ENCODE measurements at regions not wholly inside any gene's neighbourhood (a gene's known extent, or its start where the extent isn't known, plus 50 kb on each side); places are given as distances from the start of the nearest gene placed in this dataset.

GRCh38 chr12:38053113-38053512, 263.5 kb upstream of the ALG10B start:
- TF ChIP-seq, protein P1, sequence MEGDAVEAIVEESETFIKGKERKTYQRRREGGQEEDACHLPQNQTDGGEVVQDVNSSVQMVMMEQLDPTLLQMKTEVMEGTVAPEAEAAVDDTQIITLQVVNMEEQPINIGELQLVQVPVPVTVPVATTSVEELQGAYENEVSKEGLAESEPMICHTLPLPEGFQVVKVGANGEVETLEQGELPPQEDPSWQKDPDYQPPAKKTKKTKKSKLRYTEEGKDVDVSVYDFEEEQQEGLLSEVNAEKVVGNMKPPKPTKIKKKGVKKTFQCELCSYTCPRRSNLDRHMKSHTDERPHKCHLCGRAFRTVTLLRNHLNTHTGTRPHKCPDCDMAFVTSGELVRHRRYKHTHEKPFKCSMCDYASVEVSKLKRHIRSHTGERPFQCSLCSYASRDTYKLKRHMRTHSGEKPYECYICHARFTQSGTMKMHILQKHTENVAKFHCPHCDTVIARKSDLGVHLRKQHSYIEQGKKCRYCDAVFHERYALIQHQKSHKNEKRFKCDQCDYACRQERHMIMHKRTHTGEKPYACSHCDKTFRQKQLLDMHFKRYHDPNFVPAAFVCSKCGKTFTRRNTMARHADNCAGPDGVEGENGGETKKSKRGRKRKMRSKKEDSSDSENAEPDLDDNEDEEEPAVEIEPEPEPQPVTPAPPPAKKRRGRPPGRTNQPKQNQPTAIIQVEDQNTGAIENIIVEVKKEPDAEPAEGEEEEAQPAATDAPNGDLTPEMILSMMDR (IDR thresholded peaks at IDR 0.05 in 2 of 3, conservative IDR thresholded peaks at IDR 0.05 in 1 of 3; ENCODE audit: borderline replicate concordance in 1 of 3, insufficient read depth in 1 of 3, low read depth in 2 of 3, low read length in 2 of 3): no peak
- TF ChIP-seq TCF7L2 (IDR thresholded peaks at IDR 0.05; ENCODE audit: borderline replicate concordance, extremely low read depth, insufficient read depth, insufficient read length) (no peak), POLR2AphosphoS5 (IDR thresholded peaks at IDR 0.05; ENCODE audit: low read depth, low read length) (no peak), CBX3 (IDR thresholded peaks at IDR 0.05; ENCODE audit: low read depth) (no peak), CEBPB (IDR thresholded peaks at IDR 0.05; ENCODE audit: low read depth) (no peak), EGR1 (IDR thresholded peaks at IDR 0.05; ENCODE audit: low read depth) (no peak), RAD21 (IDR thresholded peaks at IDR 0.05; ENCODE audit: low read depth) (no peak), JUND (IDR thresholded peaks at IDR 0.05) (no peak), ATF3 (IDR thresholded peaks at IDR 0.05) (no peak), EZH2 (IDR thresholded peaks at IDR 0.05) (no peak)
- TF ChIP-seq, protein P2, sequence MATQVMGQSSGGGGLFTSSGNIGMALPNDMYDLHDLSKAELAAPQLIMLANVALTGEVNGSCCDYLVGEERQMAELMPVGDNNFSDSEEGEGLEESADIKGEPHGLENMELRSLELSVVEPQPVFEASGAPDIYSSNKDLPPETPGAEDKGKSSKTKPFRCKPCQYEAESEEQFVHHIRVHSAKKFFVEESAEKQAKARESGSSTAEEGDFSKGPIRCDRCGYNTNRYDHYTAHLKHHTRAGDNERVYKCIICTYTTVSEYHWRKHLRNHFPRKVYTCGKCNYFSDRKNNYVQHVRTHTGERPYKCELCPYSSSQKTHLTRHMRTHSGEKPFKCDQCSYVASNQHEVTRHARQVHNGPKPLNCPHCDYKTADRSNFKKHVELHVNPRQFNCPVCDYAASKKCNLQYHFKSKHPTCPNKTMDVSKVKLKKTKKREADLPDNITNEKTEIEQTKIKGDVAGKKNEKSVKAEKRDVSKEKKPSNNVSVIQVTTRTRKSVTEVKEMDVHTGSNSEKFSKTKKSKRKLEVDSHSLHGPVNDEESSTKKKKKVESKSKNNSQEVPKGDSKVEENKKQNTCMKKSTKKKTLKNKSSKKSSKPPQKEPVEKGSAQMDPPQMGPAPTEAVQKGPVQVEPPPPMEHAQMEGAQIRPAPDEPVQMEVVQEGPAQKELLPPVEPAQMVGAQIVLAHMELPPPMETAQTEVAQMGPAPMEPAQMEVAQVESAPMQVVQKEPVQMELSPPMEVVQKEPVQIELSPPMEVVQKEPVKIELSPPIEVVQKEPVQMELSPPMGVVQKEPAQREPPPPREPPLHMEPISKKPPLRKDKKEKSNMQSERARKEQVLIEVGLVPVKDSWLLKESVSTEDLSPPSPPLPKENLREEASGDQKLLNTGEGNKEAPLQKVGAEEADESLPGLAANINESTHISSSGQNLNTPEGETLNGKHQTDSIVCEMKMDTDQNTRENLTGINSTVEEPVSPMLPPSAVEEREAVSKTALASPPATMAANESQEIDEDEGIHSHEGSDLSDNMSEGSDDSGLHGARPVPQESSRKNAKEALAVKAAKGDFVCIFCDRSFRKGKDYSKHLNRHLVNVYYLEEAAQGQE (IDR thresholded peaks at IDR 0.05; ENCODE audit: low read depth): no peak
